ENCODE measurements at regions not wholly inside any gene's neighbourhood (a gene's known extent, or its start where the extent isn't known, plus 50 kb on each side); places are given as distances from the start of the nearest gene placed in this dataset.

GRCh38 chr15:53841651-53842050, 82.2 kb upstream of the WDR72 start:
- intact Hi-C loops (cut with DNase I; ENCODE audit: low total_unique reads) = no loop called here
- Histone ChIP-seq H3K9me3 (no peaks in the 10 kb centered on the region), H3K36me3 (no peaks in the 10 kb centered on the region), H3K27ac (no peak overlapping the region), H3K27me3 (no peaks in the 10 kb centered on the region), H3K4me3 (no peak overlapping the region), H3K4me1 (peaks cover 0 to 5% (median 0%) of the 10 kb centered on the region in 4 donors)
- no peak for TF ChIP-seq CTCF (IDR thresholded peaks at IDR 0.05)
- no peak for DNase-seq

- no peak for DNase-seq
- Histone ChIP-seq H3K27me3 (no peaks in the 10 kb centered on the region), H3K36me3 (no peaks in the 10 kb centered on the region), H3K27ac (no peak overlapping the region), H3K4me3 (no peak overlapping the region), H3K9me3 (no peaks in the 10 kb centered on the region), H3K4me1 (peaks cover 0 to 14% (median under 1%) of the 10 kb centered on the region in 4 donors)
- TF ChIP-seq CTCF (IDR thresholded peaks at IDR 0.05) = no peak
- intact Hi-C loops (cut with DNase I; ENCODE audit: low total_unique reads) = no loop called here
Measured at GRCh38 chr15:53840681-53841080, 81.2 kb upstream of the WDR72 start.

GRCh38 chr15:53837263-53837662, 77.8 kb upstream of the WDR72 start:
- TF ChIP-seq CTCF (IDR thresholded peaks at IDR 0.05) = no peak
- H3K27ac ChIP-seq = no peak overlapping the region
- peaks cover 0 to 49% (median 17%) of the 10 kb centered on the region in 4 donors for H3K4me1 ChIP-seq
- H3K36me3 ChIP-seq = no peaks in the 10 kb centered on the region
- intact Hi-C loops (cut with DNase I; ENCODE audit: low total_unique reads) = no loop called here
- no peaks in the 10 kb centered on the region for H3K9me3 ChIP-seq
- no peak for DNase-seq
- no peak overlapping the region for H3K4me3 ChIP-seq
- H3K27me3 ChIP-seq = no peaks in the 10 kb centered on the region

GRCh38 chr15:53836618-53837017, 77.2 kb upstream of the WDR72 start:
- DNase-seq = no peak
- intact Hi-C loops (cut with DNase I; ENCODE audit: low total_unique reads) = no loop called here

GRCh38 chr15:53835309-53835708, 75.8 kb upstream of the WDR72 start:
- no peaks in the 10 kb centered on the region for H3K27me3 ChIP-seq
- intact Hi-C loops (cut with DNase I; ENCODE audit: low total_unique reads) = no loop called here
- H3K27ac ChIP-seq = peak overlapping the region; percentile 39 to 42
- TF ChIP-seq CTCF (IDR thresholded peaks at IDR 0.05) = no peak
- no peaks in the 10 kb centered on the region for H3K9me3 ChIP-seq
- H3K36me3 ChIP-seq = no peaks in the 10 kb centered on the region
- DNase-seq = no peak
- H3K4me1 ChIP-seq = peaks cover 0 to 60% (median 25%) of the 10 kb centered on the region in 4 donors
- H3K4me3 ChIP-seq = no peak overlapping the region

More at GRCh38 chr15:53836618-53837017, 77.2 kb upstream of the WDR72 start:
- H3K4me3 ChIP-seq = no peak overlapping the region
- peaks cover 0 to 55% (median 24%) of the 10 kb centered on the region in 4 donors for H3K4me1 ChIP-seq
- no peaks in the 10 kb centered on the region for H3K27me3 ChIP-seq
- H3K27ac ChIP-seq = peak overlapping the region in 1 of 2 donors; percentile 42
- H3K9me3 ChIP-seq = no peaks in the 10 kb centered on the region
- no peaks in the 10 kb centered on the region for H3K36me3 ChIP-seq
- TF ChIP-seq CTCF (IDR thresholded peaks at IDR 0.05) = no peak

- no peak overlapping the region for H3K4me3 ChIP-seq
- H3K4me1 ChIP-seq = peaks cover 0 to 60% (median 25%) of the 10 kb centered on the region in 4 donors
- intact Hi-C loops (cut with DNase I; ENCODE audit: low total_unique reads) = no loop called here
- no peak for DNase-seq
- TF ChIP-seq CTCF (IDR thresholded peaks at IDR 0.05) = no peak
- H3K27me3 ChIP-seq = no peaks in the 10 kb centered on the region
- H3K36me3 ChIP-seq = no peaks in the 10 kb centered on the region
- peak overlapping the region; percentile 39 to 56 for H3K27ac ChIP-seq
- no peaks in the 10 kb centered on the region for H3K9me3 ChIP-seq
Measured at GRCh38 chr15:53834214-53834613, 74.8 kb upstream of the WDR72 start.
